ENCODE measurements at regions not wholly inside any gene's neighbourhood (a gene's known extent, or its start where the extent isn't known, plus 50 kb on each side); places are given as distances from the start of the nearest gene placed in this dataset.

DNA sequence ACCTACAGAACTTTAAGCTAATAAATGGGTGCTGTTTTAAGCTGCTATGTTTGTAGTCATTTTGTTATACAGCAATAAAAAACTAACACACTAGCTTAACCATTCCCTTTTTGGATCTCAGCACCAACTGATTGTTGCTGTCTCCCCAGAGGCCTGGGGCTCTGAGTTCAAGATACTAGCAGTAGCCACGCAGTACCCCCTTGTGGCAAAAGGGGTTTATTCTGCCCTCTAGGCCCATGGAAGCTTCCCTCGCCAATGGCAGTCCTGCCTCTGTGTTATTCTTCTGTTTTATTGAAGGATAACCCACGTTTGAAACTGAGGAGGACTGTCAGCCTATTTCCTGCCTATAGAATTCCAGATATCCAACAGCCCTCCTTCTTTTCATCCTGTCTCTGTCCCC lies 455.3 kb upstream of the ATP2B1 start:
- no peak for ATAC-seq
- intact Hi-C loops (cut with DNase I, micrococcal nuclease), result no loop called here

DNA sequence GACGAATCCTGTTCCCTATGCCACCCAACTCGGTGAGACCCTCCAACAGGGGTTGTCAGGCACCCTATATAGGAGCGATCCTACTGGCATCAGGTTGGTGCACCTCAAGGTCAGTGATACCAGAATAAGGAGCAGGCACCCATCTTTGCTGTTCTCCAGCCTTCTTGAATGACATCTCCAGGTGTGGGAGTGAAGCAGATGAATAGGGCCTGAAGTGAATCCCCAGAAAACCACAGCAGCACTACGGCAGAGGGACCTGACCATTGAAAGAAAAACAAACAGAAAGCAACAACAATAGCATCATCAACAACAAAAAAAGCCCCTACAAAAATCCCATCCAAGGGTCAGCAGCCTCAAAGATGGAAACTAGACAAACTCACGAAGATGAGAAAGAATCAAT lies 445.2 kb upstream of the ATP2B1 start:
- no peak for ATAC-seq
- intact Hi-C loops (cut with DNase I, micrococcal nuclease), result no loop called here
- DNase-seq, result no peak

More for the DNA sequence above, 455.3 kb upstream of the ATP2B1 start:
- DNase-seq, result no peak

DNA sequence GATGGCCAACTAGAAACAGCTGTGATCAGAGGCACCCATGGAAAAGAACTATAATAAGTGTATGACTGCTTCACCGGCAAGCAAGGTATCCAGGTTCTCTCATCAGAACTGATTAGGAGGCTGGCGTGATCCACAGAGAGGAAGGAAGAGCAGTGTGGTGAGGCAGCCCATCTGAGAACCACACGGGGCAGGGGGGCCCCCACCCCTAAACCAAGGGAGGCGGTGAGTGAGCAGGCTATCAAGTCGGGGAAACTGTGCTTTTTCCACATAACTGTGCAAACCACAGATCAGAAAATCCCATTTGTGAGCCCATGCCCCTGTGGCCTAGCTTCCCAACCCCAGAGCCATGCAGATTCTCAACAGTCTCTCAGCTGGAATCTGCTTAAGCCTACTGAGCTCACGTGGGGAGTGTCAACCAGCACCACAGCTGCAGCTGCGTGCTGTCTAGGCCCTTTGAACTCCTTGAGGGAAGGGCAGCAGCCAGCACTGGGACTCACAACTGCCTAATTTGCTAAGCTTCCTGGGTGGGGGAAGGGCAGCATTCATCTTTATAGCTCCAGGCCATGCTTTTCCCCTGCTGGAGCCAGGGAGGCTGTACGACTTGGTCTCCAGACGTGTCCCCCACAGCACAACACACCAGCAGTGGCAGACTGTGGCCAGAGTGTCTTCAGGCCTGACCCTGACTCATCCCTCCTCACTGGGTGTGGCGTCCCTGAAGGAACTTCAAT lies 444.4 kb upstream of the ATP2B1 start:
- DNase-seq, result peak in 1 of 2 donors; percentile 12
- ATAC-seq, result peak; percentile 67
- intact Hi-C loops (cut with DNase I, micrococcal nuclease), result no loop called here

DNA sequence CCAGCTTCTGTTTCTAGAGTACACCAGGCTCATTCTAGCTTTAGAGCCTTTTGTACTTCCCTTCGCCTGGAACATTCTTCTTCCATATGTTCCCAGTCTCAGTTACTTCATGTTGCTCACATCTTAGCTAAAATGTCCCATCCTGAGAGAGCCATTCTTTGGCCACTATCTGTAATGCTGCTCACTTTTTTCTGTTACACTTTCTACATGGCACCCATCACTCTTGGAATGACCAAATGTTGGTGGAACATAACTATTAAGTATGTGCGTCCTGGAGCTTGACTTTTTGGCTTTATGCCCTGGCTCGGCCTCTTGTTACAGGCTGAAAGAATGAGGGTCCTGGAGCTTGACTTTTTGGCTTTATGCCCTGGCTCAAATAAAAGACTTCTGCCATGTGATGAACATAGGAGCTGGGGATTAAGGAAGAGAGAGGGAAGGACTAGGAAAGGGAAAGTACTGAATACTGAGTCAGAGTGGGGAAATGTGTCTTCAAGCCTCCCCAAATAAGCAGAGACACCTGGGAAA lies 442.9 kb upstream of the ATP2B1 start:
- ATAC-seq, result no peak
- no peak for DNase-seq
- intact Hi-C loops (cut with DNase I, micrococcal nuclease), result no loop called here

DNA sequence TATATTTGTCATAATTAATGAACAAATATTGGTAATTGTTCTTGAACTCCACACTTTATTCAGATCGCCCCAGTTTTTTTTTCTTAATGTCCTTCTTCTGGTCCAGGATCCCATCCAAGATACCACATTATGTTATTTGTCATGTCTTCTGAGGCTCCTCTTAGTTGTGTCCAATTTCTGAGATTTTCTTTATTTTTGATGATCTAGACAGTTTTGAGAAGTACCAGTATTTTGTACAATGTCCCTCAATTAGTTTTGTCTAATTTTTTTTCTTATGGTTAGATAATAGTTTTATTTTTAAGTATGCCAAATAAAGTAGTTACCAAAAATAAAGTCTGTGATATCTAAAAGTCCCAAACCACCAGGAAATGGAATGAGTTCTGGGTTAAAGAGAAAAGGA lies 440.8 kb upstream of the ATP2B1 start:
- no peak for DNase-seq
- ATAC-seq, result no peak
- intact Hi-C loops (cut with DNase I, micrococcal nuclease), result no loop called here

DNA sequence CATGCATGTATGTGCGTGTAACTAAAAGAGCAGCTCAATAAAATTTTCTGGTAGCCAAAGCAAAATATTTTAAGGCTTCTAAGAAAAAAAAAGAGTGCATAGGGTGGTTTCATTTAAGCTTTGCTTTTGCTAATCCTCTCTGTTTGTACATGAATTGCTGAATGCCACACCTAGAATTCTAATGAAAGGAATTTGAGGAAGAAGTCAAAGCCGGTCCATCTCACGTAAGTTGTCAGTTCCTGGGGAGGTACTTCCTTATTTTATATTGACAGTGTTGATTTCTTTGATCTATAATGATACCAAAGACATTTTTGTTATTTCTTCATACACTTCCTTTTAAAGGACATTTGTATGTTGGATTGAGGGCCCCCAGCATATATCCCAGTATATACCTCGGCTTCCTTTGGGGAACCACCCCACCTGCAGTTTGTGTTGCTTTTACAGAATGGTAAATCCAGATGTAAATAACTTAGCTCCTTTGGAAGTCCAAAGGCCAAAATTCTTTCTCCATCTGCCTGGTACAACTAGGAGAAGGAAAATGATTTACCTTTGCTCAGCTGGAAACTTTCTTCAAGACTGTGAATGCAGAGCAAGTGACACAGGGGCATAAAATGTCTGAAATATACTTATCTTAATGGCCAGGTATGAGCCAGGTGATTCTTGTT lies 420.9 kb upstream of the ATP2B1 start:
- intact Hi-C loops (cut with DNase I, micrococcal nuclease), result no loop called here
- DNase-seq (no peak), ATAC-seq (peak; percentile 68)

DNA sequence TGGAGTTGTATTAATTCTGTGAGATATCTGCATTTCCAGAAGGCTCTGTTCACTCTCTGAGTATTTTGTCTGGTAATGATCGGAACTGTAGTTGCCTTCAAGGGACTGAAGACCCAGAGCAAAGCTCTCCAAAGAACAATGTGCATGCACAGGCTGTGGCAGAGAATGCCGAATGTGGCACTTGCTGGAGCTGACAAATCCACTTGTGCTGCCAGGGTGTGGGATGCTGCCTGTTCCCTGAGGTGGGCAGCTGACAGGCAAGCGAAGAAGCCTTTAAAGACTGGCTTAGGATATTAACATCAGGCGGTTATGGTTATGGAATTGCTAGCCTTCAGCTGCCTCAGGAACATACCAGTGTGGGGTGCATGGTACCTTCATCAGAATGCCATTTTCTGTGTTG lies 419.9 kb upstream of the ATP2B1 start:
- intact Hi-C loops (cut with DNase I, micrococcal nuclease), result no loop called here
- no peak for DNase-seq

DNA sequence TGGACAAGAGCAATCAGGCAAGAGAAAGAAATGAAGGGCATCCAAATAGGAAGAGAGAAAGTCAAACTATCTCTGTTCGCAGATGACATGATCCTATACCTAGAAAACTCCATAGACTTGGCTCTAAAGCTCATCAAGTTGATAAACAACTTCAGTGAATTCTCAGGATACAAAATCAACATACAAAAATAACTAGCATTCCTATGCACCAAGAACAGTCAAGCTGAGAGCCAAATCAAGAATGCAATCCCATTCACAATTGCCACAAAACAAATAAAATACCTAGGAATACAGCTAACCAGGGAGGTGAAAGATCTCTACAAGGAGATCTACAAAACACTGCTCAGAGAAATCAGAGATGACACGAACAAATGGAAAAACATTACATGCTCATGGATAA lies 417.5 kb upstream of the ATP2B1 start:
- intact Hi-C loops (cut with DNase I, micrococcal nuclease), result no loop called here
- no peak for ATAC-seq

More for the DNA sequence above, 419.9 kb upstream of the ATP2B1 start:
- ATAC-seq, result no peak

DNA sequence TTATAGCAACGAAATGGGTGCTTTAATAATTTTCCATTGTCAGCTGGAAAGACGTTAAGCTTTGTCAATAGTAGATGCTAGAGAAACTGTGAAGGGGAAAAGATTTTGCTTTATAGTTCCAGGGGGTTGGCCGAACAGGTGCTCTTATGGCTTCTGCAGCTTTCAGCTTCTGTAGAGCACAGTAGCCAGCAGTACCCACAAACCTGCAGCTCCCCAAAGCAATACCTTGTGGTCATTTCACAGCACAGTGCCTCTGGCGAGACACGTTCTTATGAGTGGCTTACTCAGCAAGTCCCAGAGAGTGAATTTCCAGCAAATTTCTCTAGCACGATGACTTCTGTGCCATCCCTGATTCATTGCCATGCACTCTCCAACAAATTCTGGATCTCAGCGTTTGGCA lies 416.3 kb upstream of the ATP2B1 start:
- no peak for DNase-seq
- no peak for ATAC-seq
- intact Hi-C loops (cut with DNase I, micrococcal nuclease), result no loop called here

More for the DNA sequence above, 417.5 kb upstream of the ATP2B1 start:
- no peak for DNase-seq

DNA sequence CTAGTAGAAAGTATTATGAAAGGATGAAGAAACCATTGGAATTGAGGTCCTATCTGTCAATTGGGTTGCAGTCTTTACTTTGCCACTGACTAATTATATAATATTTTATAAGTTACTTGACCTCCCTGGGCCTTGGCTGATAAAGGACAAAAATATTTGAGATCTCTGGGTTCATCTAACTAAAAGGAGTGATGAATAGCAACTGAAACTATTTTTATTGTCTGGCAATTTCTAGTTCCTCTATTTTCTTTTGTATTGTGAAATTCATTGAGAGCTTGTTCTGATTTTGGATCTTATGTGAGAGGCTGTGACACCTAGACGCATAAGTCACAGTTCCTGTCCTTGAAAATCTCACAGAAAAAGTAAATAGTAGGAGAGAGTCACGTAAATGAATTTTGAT lies 415.7 kb upstream of the ATP2B1 start:
- DNase-seq, result no peak
- intact Hi-C loops (cut with DNase I, micrococcal nuclease), result no loop called here
- no peak for ATAC-seq

DNA sequence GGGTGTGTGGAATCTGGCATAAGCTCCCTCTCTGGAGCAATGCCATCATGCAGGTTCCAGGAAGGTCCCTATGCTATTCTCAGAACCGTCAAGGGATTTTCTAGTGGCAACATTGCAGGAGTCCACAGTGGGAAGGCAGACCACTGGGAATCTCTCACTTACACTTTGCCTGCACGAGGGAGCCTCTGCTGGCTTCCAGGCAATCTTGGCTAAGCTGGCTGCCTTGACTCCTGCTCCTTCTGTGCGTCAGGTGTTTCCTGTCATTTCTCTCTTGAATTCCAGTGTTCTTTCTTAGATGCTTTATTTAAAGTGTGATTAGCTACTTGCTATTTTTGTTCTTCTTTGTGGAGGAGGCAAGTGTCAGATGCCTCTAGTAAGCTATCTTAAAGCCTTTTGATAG lies 414.0 kb upstream of the ATP2B1 start:
- DNase-seq (no peak), ATAC-seq (no peak)
- intact Hi-C loops (cut with DNase I, micrococcal nuclease), result no loop called here

DNA sequence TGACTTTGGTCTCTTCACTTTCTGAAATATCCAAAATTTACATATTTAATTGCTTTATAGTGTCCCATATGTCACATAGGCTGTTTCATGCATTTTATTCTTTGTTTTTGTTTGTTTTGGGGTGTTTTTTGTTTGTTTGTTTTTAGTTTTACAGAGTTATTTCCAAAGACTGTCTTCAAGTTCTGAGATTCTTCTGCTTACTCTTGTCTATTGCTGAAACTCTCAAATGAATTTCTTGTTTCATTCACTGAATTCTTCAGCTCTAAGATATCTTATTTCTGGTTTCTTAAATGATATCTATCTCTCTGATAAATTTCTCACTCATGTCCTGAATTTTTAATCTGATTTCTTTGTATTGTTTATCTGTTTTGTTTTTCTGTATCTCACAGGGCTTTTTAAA lies 412.0 kb upstream of the ATP2B1 start:
- intact Hi-C loops (cut with DNase I, micrococcal nuclease), result no loop called here
- DNase-seq (no peak), ATAC-seq (no peak)

DNA sequence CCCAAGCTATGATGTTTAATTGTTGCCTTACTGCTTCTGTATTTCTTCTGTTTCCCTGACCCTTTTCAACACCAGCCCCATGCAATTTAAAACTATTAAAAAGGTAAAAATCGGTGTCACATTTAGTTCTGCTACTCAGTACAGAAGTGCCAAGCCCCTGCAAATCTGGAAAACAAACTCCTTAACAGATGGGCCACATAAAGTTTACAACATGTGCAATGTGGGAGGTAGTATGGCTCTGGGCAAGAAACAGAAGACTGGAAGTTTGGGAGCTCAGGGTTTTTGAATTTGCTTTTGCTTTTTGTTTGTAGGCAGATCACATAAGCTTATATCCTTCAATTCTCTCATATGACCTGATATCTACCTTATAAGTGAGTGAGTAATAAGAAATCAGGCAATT lies 404.0 kb upstream of the ATP2B1 start:
- intact Hi-C loops (cut with DNase I, micrococcal nuclease), result no loop called here
- no peak for DNase-seq
- ATAC-seq, result no peak

DNA sequence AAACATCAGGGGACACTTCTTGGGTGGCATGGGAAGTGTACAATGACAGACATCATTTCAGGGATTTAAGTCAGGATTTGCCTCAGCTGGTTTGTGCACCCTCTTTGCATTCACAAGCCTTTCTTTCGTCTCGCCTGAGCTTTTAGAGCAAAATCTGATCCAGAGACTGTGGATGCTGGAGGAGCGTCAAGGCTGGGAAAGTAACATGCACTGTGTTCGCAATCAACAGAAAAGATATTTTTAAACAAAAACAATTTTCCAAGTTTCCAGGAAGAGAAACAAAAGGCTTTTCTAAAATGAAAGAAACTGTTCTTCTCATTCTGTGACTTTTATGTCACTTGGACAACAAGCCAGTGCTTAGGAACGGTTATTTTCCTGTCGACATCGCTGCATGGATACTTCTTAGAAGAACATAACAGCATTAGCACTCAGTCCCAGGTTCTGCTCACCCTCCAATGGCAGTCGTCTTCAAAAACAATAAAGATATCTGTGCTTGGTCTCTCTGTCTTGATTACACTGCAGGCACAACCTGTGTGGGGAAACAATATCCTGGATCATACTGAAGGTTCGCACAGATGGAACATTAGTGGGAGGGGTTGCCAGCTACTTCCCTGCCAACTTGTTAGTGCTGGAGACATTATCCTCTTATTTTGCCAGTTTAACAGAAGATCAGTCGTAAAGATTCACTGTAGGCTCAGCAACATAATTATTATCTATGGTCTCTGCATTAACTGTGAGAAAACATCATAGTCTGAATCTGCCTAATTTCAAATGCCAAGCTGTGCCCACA lies 403.3 kb upstream of the ATP2B1 start:
- ATAC-seq, result no peak
- intact Hi-C loops (cut with DNase I, micrococcal nuclease), result no loop called here
- DNase-seq, result no peak

DNA sequence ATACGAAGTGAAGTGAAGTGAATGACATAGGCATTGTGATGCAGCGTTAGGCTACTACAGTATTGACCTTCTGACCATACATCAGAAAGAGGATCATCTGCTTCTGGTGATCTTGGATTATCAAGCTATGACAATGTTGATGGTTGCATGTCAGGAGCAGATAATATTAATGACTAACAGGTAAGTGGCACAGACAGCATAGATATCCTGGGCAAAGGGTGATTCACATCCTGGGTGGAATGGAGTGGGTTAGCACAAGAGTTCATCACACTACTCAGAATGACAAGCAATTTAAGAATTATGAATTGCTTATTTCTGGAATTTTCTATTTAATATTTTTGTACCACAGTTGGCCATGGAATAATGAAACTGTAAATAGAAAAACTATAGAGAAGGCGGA lies 397.9 kb upstream of the ATP2B1 start:
- ATAC-seq (no peak), DNase-seq (no peak)
- intact Hi-C loops (cut with DNase I, micrococcal nuclease), result no loop called here

DNA sequence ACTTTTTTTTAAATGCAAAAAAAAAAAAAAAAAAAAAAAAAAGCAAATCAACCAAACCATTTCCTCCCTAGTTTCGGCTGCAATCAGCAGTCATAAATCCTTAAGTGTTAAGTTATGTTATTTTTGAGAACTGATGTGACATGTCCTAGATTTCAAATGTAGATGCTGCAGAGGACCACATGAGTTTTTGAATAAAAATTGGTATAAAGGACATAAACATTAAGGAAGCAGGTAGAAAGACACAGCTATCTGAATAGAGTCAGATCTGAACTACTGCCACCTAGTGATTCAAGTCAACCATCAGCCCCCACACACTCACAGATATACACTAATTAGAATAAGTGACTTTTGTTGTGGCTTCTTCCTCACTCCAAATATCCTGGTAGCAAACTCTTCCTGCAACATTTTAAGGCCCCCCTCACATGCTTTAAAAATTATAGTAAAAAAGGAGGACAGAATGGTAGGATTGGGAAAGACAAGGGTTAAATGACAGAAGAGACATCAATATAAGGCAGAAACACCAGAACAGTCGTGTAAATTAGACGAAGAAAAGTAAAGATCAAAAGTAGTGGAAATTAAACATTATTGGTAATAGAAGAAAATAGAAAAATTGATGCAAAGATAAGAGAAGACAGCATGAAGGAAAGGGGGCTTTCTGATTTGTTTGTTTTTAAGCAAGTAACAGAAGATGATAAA lies 394.5 kb upstream of the ATP2B1 start:
- intact Hi-C loops (cut with DNase I, micrococcal nuclease), result no loop called here
- ATAC-seq (peak; percentile 75), DNase-seq (no peak)

DNA sequence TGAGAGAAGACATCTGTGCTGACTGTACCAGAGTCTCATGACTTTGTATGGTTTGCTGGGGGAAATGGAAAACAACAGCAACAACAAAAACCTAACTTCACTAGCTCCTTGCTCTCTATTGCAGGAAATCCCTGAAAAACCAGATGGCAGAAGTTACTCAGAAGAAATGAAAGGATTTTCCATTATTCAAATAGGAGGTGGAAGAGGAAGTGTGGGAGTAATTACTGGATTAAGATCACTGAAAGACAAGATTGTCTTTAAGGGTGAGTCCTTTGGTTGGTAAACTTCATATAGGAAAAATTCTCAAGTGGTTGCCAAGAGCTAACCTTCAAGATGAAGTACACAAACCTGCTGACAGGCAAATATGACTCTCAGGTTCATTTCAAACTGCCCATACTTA lies 391.9 kb upstream of the ATP2B1 start:
- ATAC-seq (no peak), DNase-seq (no peak)
- intact Hi-C loops (cut with DNase I, micrococcal nuclease), result no loop called here

DNA sequence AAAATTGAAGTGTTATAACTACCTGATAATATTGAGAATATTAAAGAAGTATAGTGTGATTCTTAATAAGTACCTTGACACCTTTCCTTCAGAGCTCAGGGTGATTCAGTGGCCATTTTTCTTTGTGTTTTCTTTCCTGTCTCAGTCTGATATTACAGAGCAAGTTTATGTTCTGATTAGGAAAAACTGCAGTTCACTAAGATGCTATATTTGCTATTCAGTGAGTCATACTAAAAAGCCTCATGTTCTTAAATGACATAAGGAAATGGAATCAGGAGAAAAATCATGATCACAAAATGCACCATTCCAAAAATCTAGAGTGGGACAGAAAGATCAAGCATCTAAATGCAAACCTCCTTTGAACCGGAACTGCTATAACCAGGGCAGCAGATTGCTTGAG lies 390.6 kb upstream of the ATP2B1 start:
- no peak for DNase-seq
- intact Hi-C loops (cut with DNase I, micrococcal nuclease), result no loop called here

DNA sequence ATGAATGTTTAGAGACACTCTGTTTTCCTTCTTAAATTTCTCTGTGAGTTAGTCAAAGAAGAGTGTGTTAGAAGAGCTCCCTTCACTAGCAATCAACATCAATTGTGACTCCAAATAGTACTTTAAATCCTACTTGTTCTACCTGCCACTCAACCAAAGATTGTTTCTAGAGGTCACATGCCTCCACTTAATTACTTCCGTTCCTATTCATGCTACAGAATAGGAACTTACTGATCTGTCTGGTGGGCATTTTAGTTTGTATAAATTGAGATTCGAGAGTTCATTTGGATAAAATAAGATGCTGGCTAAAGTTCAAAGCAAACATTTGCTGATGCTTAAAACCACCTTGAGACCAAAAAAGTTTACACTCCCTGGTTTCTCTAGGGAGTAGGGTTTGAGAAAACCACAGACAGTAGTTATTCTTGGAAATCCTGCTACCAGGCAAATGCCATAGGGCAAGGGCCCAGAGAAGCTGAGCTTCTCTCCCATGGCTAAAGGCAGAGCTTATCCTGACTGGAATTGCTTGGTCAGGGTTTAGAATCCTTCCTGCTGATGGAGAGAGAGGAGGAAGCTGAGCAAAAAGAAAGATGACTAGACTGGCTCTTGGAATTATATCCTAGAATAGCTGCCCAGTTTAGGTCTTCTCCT lies 389.6 kb upstream of the ATP2B1 start:
- intact Hi-C loops (cut with DNase I, micrococcal nuclease), result no loop called here
- ATAC-seq (no peak), DNase-seq (no peak)

More for the DNA sequence above, 390.6 kb upstream of the ATP2B1 start:
- ATAC-seq, result no peak
